H1 (cell line): ENCODE measurements at regions not wholly inside any gene's neighbourhood (a gene's known extent, or its start where the extent isn't known, plus 50 kb on each side); places are given as distances from the start of the nearest gene placed in this dataset.

Experiments
- CTCF ChIA-PET: fragments of 300-600 bp; sonication (Branson Sonifier 250); formaldehyde crosslinking; loops from one replicate; lab custom pipeline; 2021; ENCODE audit not compliant: partially characterized antibody; lab: Charles Lee
- POLR2A ChIA-PET: fragments of 300-600 bp; sonication (Branson Sonifier 250); formaldehyde crosslinking; loops from one replicate; lab custom pipeline; 2021; ENCODE audit warnings: inconsistent platforms; ENCODE audit not compliant: partially characterized antibody; lab: Charles Lee
- DNase-seq, 2 experiments: peaks; one replicate each; pipeline versions ENCODE4 v3.0.0 to v3.0.0-alpha.2; 2010 to 2022; ENCODE audit warnings: low spot score in 2 of 2, low read depth in 1 of 2, mixed read lengths in 1 of 2
- FAIRE-seq: peaks from 2 replicates; lab custom pipeline; 2011; peaks lifted over from hg19 to GRCh38; lab: Jason Lieb, UNC
- H2AFZ ChIP-seq: 2 replicates; pipeline ENCODE4 v1.8.1; 2012; ENCODE audit warnings: low read length, inconsistent platforms
- H2AK5ac ChIP-seq: 2 replicates; pipeline ENCODE4 v1.6.1; 2013; ENCODE audit warnings: low read depth, low read length
- H2BK120ac ChIP-seq: replicated peaks from 2 replicates; pipeline ENCODE3; 2013; ENCODE audit warnings: low read depth, low read length, inconsistent platforms
- H2BK12ac ChIP-seq: 2 replicates; pipeline ENCODE4 v1.6.1; 2013; ENCODE audit warnings: low read depth, low read length
- H2BK15ac ChIP-seq: 2 replicates; pipeline ENCODE4 v1.6.1; 2013; ENCODE audit warnings: low read length
- H2BK20ac ChIP-seq: 2 replicates; pipeline ENCODE4 v1.6.1; 2013; ENCODE audit warnings: low read length
- H2BK5ac ChIP-seq: 2 replicates; pipeline ENCODE4 v1.6.1; 2013; ENCODE audit warnings: low read depth, low read length
- H3K14ac ChIP-seq: 2 replicates; pipeline ENCODE4 v1.6.1; 2013; ENCODE audit warnings: inconsistent platforms; ENCODE audit not compliant: insufficient read length
- H3K18ac ChIP-seq: 2 replicates; pipeline ENCODE4 v1.6.1; 2013; ENCODE audit warnings: low read length; ENCODE audit errors: extremely low read depth
- H3K23ac ChIP-seq: 2 replicates; pipeline ENCODE4 v1.6.1; 2013; ENCODE audit warnings: inconsistent platforms; ENCODE audit not compliant: insufficient read length
- H3K23me2 ChIP-seq: 2 replicates; pipeline ENCODE4 v1.6.1; 2013; ENCODE audit warnings: low read depth, low read length
- H3K27ac ChIP-seq: 2 replicates; pipeline ENCODE4 v1.6.1; 2011; ENCODE audit warnings: low read depth, low read length, inconsistent platforms
- H3K27me3 ChIP-seq, 4 experiments: replicated peaks in 1 of 4; 1 replicate in 1 of 4; 2 replicates in 3 of 4; pipeline versions ENCODE4 v1.6.1 to v1.8.1; 2011 to 2013; ENCODE audit warnings: low read length in 3 of 4, mild to moderate bottlenecking in 3 of 4, inconsistent platforms in 2 of 4, mixed read lengths in 2 of 4, moderate library complexity in 1 of 4; ENCODE audit not compliant: control insufficient read depth in 3 of 4, insufficient read depth in 3 of 4; ENCODE audit errors: extremely low read depth in 1 of 4
- H3K36me3 ChIP-seq, 4 experiments: 2 replicates each; pipeline versions ENCODE4 v1.6.1 to v1.8.1; 2011 to 2013; ENCODE audit warnings: mild to moderate bottlenecking in 4 of 4, low read length in 3 of 4, moderate library complexity in 2 of 4, control low read depth in 1 of 4, inconsistent platforms in 1 of 4; ENCODE audit not compliant: insufficient read depth in 4 of 4, control insufficient read depth in 2 of 4
- H3K4ac ChIP-seq: replicated peaks from 2 replicates; pipeline ENCODE3; 2013; ENCODE audit warnings: low read length, low read depth, mixed read lengths, inconsistent platforms; ENCODE audit not compliant: insufficient read length
- H3K4me1 ChIP-seq, 4 experiments: replicated peaks in 1 of 4; 1 replicate in 1 of 4; 2 replicates in 3 of 4; pipeline versions ENCODE4 v1.6.1 to v1.8.1; 2011 to 2013; ENCODE audit warnings: low read length in 3 of 4, inconsistent platforms in 2 of 4, mixed read lengths in 1 of 4; ENCODE audit not compliant: insufficient read depth in 4 of 4, control insufficient read depth in 3 of 4
- H3K4me2 ChIP-seq, 2 experiments: 2 replicates each; pipeline versions ENCODE4 v1.6.1 to v1.8.1; 2011 to 2013; ENCODE audit warnings: low read depth in 2 of 2, low read length in 2 of 2, control low read depth in 1 of 2, inconsistent platforms in 1 of 2, mild to moderate bottlenecking in 1 of 2; ENCODE audit not compliant: insufficient read depth in 1 of 2
- H3K4me3 ChIP-seq, 4 experiments: fragments of 200-600, 300-600 bp in 1 of 4; sonication (generic), shearing (Covaris generic), sonication (Bioruptor Twin) in 1 of 4; 2 replicates each; pipeline versions ENCODE4 v1.5.1 to v1.8.1; 2011 to 2016; ENCODE audit warnings: low read length in 4 of 4, low read depth in 3 of 4, control low read depth in 2 of 4, inconsistent platforms in 2 of 4, mild to moderate bottlenecking in 2 of 4, mixed read lengths in 1 of 4, moderate library complexity in 1 of 4; ENCODE audit not compliant: insufficient read depth in 2 of 4; ENCODE audit errors: extremely low read depth in 1 of 4
- H3K56ac ChIP-seq: replicated peaks from 2 replicates; pipeline ENCODE3; 2013; ENCODE audit warnings: low read depth, mild to moderate bottlenecking, mixed read lengths, low read length, inconsistent platforms; ENCODE audit not compliant: insufficient read length
- H3K79me1 ChIP-seq: 2 replicates; pipeline ENCODE4 v1.6.1; 2013; ENCODE audit warnings: low read depth, low read length, control low read depth
- H3K79me2 ChIP-seq, 2 experiments: 2 replicates each; pipeline versions ENCODE4 v1.6.1 to v1.8.1; 2012 to 2013; ENCODE audit warnings: low read length in 2 of 2, mild to moderate bottlenecking in 2 of 2, inconsistent platforms in 1 of 2; ENCODE audit not compliant: insufficient read depth in 2 of 2, control insufficient read depth in 1 of 2
- H3K9ac ChIP-seq, 4 experiments: replicated peaks in 1 of 4; 1 replicate in 1 of 4; 2 replicates in 3 of 4; pipeline versions ENCODE4 v1.6.1 to v1.8.1; 2011 to 2013; ENCODE audit warnings: low read depth in 3 of 4, low read length in 3 of 4, control low read depth in 2 of 4, mild to moderate bottlenecking in 2 of 4, moderate library complexity in 2 of 4, inconsistent platforms in 1 of 4; ENCODE audit errors: extremely low read depth in 1 of 4
- H3K9me3 ChIP-seq, 2 experiments: 2 replicates each; pipeline versions ENCODE4 v1.6.1 to v1.8.1; 2012 to 2013; ENCODE audit warnings: mild to moderate bottlenecking in 2 of 2, moderate library complexity in 2 of 2, control low read depth in 1 of 2, inconsistent platforms in 1 of 2, low read depth in 1 of 2, low read length in 1 of 2, mixed read lengths in 1 of 2; ENCODE audit not compliant: insufficient read depth in 2 of 2
- H4K20me1 ChIP-seq, 2 experiments: replicated peaks in 1 of 2; 2 replicates each; pipeline versions ENCODE3 to v1.8.1; 2011 to 2013; ENCODE audit warnings: inconsistent platforms in 2 of 2, low read length in 2 of 2, mild to moderate bottlenecking in 1 of 2; ENCODE audit not compliant: insufficient read depth in 2 of 2, control insufficient read depth in 1 of 2
- H4K5ac ChIP-seq: 2 replicates; pipeline ENCODE4 v1.6.1; 2013; ENCODE audit warnings: low read length, low read depth, mixed read lengths, inconsistent platforms; ENCODE audit not compliant: insufficient read length
- H4K8ac ChIP-seq: 2 replicates; pipeline ENCODE4 v1.8.0; 2013; ENCODE audit warnings: mild to moderate bottlenecking, moderate library complexity, low read length, inconsistent platforms; ENCODE audit not compliant: insufficient read depth; ENCODE audit errors: extremely low read depth
- H4K91ac ChIP-seq: replicated peaks from 2 replicates; pipeline ENCODE3; 2013; ENCODE audit warnings: low read length, mixed read lengths, inconsistent platforms; ENCODE audit not compliant: insufficient read length
- CHD2 ChIP-seq: IDR thresholded peaks from 2 replicates; pipeline ENCODE4 v1.6.1; 2012; ENCODE audit warnings: low read length, improper control_type of control experiment
- EP300 ChIP-seq, 2 experiments: IDR thresholded peaks; 1 replicate in 1 of 2; 2 replicates in 1 of 2; pipeline ENCODE4 v1.6.1; 2011 to 2012; ENCODE audit warnings: low read depth in 2 of 2, low read length in 2 of 2, mild to moderate bottlenecking in 2 of 2, borderline replicate concordance in 1 of 2, inconsistent platforms in 1 of 2, moderate library complexity in 1 of 2
- GABPA ChIP-seq: IDR thresholded peaks from 2 replicates; pipeline ENCODE4 v1.6.1; 2011; ENCODE audit warnings: mild to moderate bottlenecking, low read length, moderate library complexity, borderline replicate concordance; ENCODE audit not compliant: insufficient read depth
- KDM1A ChIP-seq: fragments of 200-600, 300-600 bp; sonication (generic); IDR thresholded peaks from 2 replicates; pipeline ENCODE4 v1.7.1; 2016; ENCODE audit warnings: mild to moderate bottlenecking, low read length, borderline replicate concordance
- POLR2AphosphoS5 ChIP-seq: IDR thresholded peaks from 2 replicates; pipeline ENCODE4 v1.6.1; 2011; ENCODE audit warnings: low read depth, low read length
- WGBS, 2 experiments: shearing (Covaris generic) in 1 of 2; methylation state at CpG; one replicate each; pipeline versions ENCODE4 v1.1.6 to v1.1.7; 2013 to 2015; ENCODE audit warnings: low lambda C conversion rate in 2 of 2, mixed read lengths in 2 of 2, inconsistent platforms in 1 of 2, low coverage in 1 of 2, missing lambda C conversion rate in 1 of 2; ENCODE audit not compliant: insufficient replicate concordance in 2 of 2, insufficient coverage in 1 of 2, insufficient read length in 1 of 2; ENCODE audit errors: extremely low coverage in 1 of 2, missing lambda C conversion rate in 1 of 2; 5-methylcytosine and 5-hydroxymethylcytosine counted together

DNA sequence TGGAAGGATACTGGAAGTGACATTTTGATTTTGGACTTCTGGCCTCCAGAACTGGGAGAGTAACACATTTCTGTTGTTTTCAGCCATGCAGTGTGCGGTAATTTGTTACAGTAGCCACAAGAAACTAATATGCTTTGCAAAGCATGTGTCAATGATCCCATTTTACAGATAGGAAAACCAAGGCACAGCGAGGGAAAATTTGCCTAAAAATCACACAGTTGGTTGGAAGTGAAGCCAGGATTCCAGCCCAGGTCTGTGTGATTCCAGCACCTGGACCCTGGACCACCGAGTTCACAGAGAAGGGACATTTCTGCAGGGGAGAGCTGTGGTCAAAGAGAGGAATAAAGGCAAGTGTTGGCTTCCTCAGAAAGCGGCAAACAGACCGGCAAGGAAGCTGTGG is 106.7 kb upstream of the MED13L start:
- no peaks in the 10 kb centered on the region for H3K79me2 ChIP-seq
- H3K4me2 ChIP-seq: peak overlapping the region; percentile 24 to 32; a peak in 1 of 4 replicates
- H3K4me1 ChIP-seq: peaks cover 5 to 30% (median 21%) of the 10 kb centered on the region in 4 experiments
- no peak overlapping the region; the same call in 1 of the 2 replicates for H4K8ac ChIP-seq
- no peak overlapping the region for H3K27ac ChIP-seq
- no peak overlapping the region for H4K5ac ChIP-seq
- peak overlapping the region; percentile 28 for H2AK5ac ChIP-seq
- no peak overlapping the region for H3K23ac ChIP-seq
- H2BK15ac ChIP-seq: peak overlapping the region; percentile 53; the same call in 1 of the 2 replicates
- peak overlapping the region in 1 of 4 experiments; percentile 19; a peak in 1 of 8 replicates for H3K4me3 ChIP-seq
- H3K36me3 ChIP-seq: no peaks in the 10 kb centered on the region
- no peak for FAIRE-seq
- no peak overlapping the region for H3K14ac ChIP-seq
- ChIA-PET CTCF (interaction anchor here (0.6 to 1.8 kb wide), 10 partner anchors 9 to 374 kb away, joined by 3 to 6 read pairs (median 4); no protein-coding TSS in a partner anchor), POLR2A (interaction anchor here (0.9 kb wide), 1 partner anchor 43 kb away, joined by 4 read pairs; no protein-coding TSS in a partner anchor)
- H3K79me1 ChIP-seq: peaks cover 3% of the 10 kb centered on the region; the same call in 1 of the 2 replicates
- no peak overlapping the region; a peak in 1 of 7 replicates for H3K9ac ChIP-seq
- H3K9me3 ChIP-seq: no peaks in the 10 kb centered on the region
- H4K20me1 ChIP-seq: no peaks in the 10 kb centered on the region
- H3K56ac ChIP-seq: no peak overlapping the region
- H2AFZ ChIP-seq: no peak overlapping the region
- H2BK5ac ChIP-seq: peak overlapping the region; percentile 27; the same call in 1 of the 2 replicates
- no peak overlapping the region; the same call in 1 of the 2 replicates for H3K18ac ChIP-seq
- peak overlapping the region; percentile 61 for H4K91ac ChIP-seq
- H3K4ac ChIP-seq: no peak overlapping the region
- H2BK20ac ChIP-seq: peak overlapping the region; percentile 82
- H3K23me2 ChIP-seq: peaks cover 10% of the 10 kb centered on the region; the same call in 1 of the 2 replicates
- TF ChIP-seq KDM1A (peak; percentile 97), CHD2 (no peak), GABPA (no peak), POLR2AphosphoS5 (no peak), EP300 (IDR thresholded peaks at IDR 0.05; ENCODE audit: borderline replicate concordance in 1 of 2, low read depth in 2 of 2, low read length in 2 of 2) (no peak)
- H2BK12ac ChIP-seq: peak overlapping the region; percentile 81
- no peak overlapping the region for H2BK120ac ChIP-seq
- WGBS, 2 experiments: 88% methylated on average over 5 of the region's 5 CpGs; no CpG with 5 or more reads in 1 of the 2 experiments
- peaks cover 0 to 4% (median 0%) of the 10 kb centered on the region in 4 experiments; a peak in 2 of 7 replicates for H3K27me3 ChIP-seq
- DNase-seq: no peak
